ENCODE measurements at regions not wholly inside any gene's neighbourhood (a gene's known extent, or its start where the extent isn't known, plus 50 kb on each side); places are given as distances from the start of the nearest gene placed in this dataset.

DNA sequence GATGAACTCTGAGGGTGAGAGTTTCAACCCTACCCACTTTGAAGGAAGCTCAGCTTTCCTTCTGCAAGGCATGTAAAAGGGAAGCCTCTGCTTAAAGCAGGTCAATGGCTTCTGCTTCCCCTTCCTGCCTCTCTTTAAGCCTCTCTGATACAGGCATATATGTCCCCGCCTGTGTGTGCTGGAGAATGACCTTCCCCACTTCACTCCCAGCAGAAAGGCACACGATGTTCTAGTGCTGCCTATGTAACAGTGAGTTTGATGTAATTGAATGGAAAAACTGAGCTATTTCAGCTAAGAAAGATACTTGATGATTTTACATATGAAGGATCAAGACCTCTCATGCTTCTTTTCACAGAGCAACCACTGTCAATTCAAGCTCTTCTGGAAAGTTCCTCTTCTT, 632.2 kb downstream of the HACE1 start:
- H3K27me3 ChIP-seq = no peaks in the 10 kb centered on the region
- H3K4me3 ChIP-seq = no peak overlapping the region
- no peak overlapping the region for H3K27ac ChIP-seq
- WGBS, 5 donors = 25 to 51% (median 33%) methylated on average over 2 of the region's 2 CpGs
- peak in 1 of 2 donors; percentile 16 for DNase-seq
- TF ChIP-seq POLR2AphosphoS5 (IDR thresholded peaks at IDR 0.05) = no peak
- no peaks in the 10 kb centered on the region for H3K36me3 ChIP-seq
- H3K4me1 ChIP-seq = peaks cover 5 to 33% (median 19%) of the 10 kb centered on the region in 4 donors
- H3K9me3 ChIP-seq = no peaks in the 10 kb centered on the region
- intact Hi-C loops (cut with DNase I; ENCODE audit: low total_unique reads) = no loop called here

DNA sequence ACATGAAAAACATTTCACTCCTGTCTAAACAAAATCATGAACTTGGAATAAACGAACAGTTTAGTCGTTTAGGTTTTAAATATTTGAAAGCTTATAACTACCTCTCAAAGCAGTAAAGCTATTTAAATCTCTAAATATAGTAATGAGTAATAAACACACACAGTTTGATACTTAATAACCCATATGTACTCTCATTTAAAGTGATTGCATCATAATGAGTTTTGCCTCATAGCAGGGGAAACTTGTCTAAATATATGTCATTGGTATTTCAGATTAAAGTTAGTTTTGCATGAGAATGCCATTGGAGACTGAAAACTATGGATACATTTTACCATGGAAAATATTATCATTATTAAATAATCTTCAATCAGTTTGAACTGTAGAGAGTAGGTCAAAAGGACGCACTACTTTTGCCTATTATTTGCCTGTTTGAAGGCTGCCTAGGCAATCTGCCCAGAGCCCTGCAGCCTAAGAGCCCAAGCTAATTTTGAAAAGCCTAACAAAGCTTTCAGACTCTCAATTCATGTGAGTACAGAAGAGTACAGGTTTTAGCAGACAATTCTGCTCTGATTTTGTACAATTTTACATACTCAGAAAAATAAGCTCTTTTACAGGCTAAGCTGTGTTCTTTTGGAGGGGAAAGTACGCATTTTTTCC, 632.8 kb downstream of the HACE1 start:
- 28 to 62% (median 50%) methylated on average over 4 of the region's 4 CpGs for WGBS, 5 donors
- Histone ChIP-seq H3K27ac (no peak overlapping the region), H3K4me1 (peaks cover 5 to 33% (median 19%) of the 10 kb centered on the region in 4 donors), H3K36me3 (no peaks in the 10 kb centered on the region), H3K27me3 (no peaks in the 10 kb centered on the region), H3K9me3 (no peaks in the 10 kb centered on the region), H3K4me3 (no peak overlapping the region)
- peak; percentile 13 to 26 for DNase-seq
- intact Hi-C loops (cut with DNase I; ENCODE audit: low total_unique reads) = no loop called here
- TF ChIP-seq POLR2AphosphoS5 (IDR thresholded peaks at IDR 0.05) (no peak), POLR2A (IDR thresholded peaks at IDR 0.05) (no peak), EP300 (IDR thresholded peaks at IDR 0.05) (no peak)
- TF ChIP-seq, protein P1, sequence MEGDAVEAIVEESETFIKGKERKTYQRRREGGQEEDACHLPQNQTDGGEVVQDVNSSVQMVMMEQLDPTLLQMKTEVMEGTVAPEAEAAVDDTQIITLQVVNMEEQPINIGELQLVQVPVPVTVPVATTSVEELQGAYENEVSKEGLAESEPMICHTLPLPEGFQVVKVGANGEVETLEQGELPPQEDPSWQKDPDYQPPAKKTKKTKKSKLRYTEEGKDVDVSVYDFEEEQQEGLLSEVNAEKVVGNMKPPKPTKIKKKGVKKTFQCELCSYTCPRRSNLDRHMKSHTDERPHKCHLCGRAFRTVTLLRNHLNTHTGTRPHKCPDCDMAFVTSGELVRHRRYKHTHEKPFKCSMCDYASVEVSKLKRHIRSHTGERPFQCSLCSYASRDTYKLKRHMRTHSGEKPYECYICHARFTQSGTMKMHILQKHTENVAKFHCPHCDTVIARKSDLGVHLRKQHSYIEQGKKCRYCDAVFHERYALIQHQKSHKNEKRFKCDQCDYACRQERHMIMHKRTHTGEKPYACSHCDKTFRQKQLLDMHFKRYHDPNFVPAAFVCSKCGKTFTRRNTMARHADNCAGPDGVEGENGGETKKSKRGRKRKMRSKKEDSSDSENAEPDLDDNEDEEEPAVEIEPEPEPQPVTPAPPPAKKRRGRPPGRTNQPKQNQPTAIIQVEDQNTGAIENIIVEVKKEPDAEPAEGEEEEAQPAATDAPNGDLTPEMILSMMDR (IDR thresholded peaks at IDR 0.05) = no peak

DNA sequence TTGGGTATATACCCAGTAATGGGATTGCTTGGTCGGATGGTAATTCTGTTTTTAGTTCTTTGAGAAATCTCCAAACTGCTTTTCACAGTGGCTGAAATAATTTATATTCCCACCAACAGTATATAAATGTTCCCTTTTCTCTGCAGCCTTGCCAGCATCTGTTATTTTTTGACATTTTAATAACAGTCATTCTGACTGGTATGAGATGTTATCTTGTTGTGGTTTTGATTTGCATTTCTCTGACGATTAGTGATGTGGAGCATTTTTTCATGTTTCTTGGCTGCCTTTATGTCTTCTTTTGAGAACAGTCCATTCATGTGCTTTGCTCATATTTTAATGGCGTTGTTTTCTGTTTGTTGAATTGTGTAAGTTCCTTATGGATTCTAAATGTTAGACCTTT, 641.6 kb downstream of the HACE1 start:
- H3K9me3 ChIP-seq = no peaks in the 10 kb centered on the region
- WGBS, 5 donors = 41 to 78% (median 63%) methylated on average over 3 of the region's 3 CpGs
- intact Hi-C loops (cut with DNase I; ENCODE audit: low total_unique reads) = no loop called here
- no peaks in the 10 kb centered on the region for H3K36me3 ChIP-seq
- no peak overlapping the region for H3K4me3 ChIP-seq
- H3K4me1 ChIP-seq = no peaks in the 10 kb centered on the region
- no peaks in the 10 kb centered on the region for H3K27me3 ChIP-seq
- no peak for DNase-seq
- H3K27ac ChIP-seq = no peak overlapping the region
- TF ChIP-seq POLR2AphosphoS5 (IDR thresholded peaks at IDR 0.05) = no peak
- no peak for TF ChIP-seq EP300 (IDR thresholded peaks at IDR 0.05)
- TF ChIP-seq, protein P1 (IDR thresholded peaks at IDR 0.05) = no peak
- no peak for TF ChIP-seq POLR2A (IDR thresholded peaks at IDR 0.05)

DNA sequence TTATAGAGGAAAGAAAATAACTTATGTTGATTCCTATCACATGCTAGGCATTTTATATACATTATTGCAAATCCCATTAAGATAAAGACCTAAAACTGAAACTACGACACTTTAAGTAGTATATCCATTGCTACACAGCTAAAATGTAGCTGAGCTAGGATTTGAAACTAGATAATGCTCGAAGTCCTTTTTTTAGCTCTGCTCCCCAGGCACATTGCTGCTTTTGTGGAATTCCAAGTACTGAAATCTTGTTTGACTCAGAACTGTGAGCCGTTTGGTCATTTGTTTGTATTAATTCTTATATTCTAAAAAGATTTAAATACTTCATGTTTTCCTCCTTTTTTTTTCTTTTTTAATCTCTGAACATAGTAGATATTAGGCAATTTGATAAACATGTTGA, 644.8 kb downstream of the HACE1 start:
- Histone ChIP-seq H3K4me3 (no peak overlapping the region), H3K9me3 (no peaks in the 10 kb centered on the region), H3K36me3 (no peaks in the 10 kb centered on the region), H3K27me3 (no peaks in the 10 kb centered on the region), H3K27ac (no peak overlapping the region), H3K4me1 (no peaks in the 10 kb centered on the region)
- DNase-seq = no peak
- intact Hi-C loops (cut with DNase I; ENCODE audit: low total_unique reads) = no loop called here
- 62 to 67% (median 66%) methylated on average over 3 of the region's 3 CpGs for WGBS, 5 donors
- TF ChIP-seq, protein P1 (IDR thresholded peaks at IDR 0.05) = no peak
- TF ChIP-seq EP300 (IDR thresholded peaks at IDR 0.05) = no peak
- no peak for TF ChIP-seq POLR2A (IDR thresholded peaks at IDR 0.05)
- no peak for TF ChIP-seq POLR2AphosphoS5 (IDR thresholded peaks at IDR 0.05)

DNA sequence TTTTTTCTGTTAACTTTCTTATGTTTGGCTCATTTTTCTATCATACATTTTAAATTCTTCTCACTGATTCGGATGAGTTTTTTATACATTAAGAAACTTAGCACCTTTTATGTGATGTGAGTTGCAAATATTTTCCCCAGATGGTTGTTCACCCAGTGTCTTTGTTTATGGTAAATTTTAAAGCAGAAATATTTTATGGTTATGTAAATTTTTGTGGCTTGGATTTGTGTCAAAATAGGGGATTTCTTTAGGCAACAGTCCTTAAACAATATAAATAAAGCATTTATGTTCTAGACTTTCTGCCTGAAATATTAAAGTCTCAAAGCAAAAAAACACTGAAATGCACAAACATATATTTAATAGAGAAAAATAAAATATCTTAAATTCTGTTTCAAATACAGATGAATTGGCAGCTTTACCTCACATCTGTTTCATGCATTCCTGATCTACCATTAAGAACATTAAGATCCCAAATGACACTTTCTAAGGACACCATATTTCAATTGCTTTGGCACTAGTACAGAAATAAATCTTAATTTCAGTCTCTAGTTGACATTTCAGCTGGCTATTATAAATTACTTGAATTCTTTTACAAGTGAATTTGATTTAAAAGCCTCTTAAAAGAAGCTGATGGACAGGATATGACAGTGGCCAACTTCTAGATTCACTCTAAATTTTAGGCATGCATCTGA, 646.6 kb downstream of the HACE1 start:
- Histone ChIP-seq H3K4me1 (no peaks in the 10 kb centered on the region), H3K27ac (no peak overlapping the region), H3K9me3 (no peaks in the 10 kb centered on the region), H3K4me3 (no peak overlapping the region), H3K36me3 (no peaks in the 10 kb centered on the region), H3K27me3 (no peaks in the 10 kb centered on the region)
- WGBS, 5 donors = 81 to 89% (median 86%) methylated on average over 1 of the region's 1 CpG
- TF ChIP-seq POLR2A (IDR thresholded peaks at IDR 0.05) (no peak), POLR2AphosphoS5 (IDR thresholded peaks at IDR 0.05) (no peak), EP300 (IDR thresholded peaks at IDR 0.05) (no peak)
- TF ChIP-seq, protein P1 (IDR thresholded peaks at IDR 0.05) = no peak
- DNase-seq = no peak
- intact Hi-C loops (cut with DNase I; ENCODE audit: low total_unique reads) = no loop called here
